AG09319 (cell line): ENCODE measurements at regions not wholly inside any gene's neighbourhood (a gene's known extent, or its start where the extent isn't known, plus 50 kb on each side); places are given as distances from the start of the nearest gene placed in this dataset.
A peak's percentile ranks its signal among the peaks of the same experiment; 100 is the strongest.

ENCODE experiments used
- DNase-seq: peaks from one replicate; pipeline ENCODE4 v3.0.0-alpha.2; 2010; ENCODE audit warnings: low read depth; ENCODE audit errors: extremely low read depth
- TF ChIP-seq, protein P1 (sequence below): IDR thresholded peaks from 2 replicates; pipeline ENCODE4 v1.5.1; 2011; ENCODE audit warnings: low read depth, mild to moderate bottlenecking, inconsistent platforms, low read length, moderate library complexity

DNA sequence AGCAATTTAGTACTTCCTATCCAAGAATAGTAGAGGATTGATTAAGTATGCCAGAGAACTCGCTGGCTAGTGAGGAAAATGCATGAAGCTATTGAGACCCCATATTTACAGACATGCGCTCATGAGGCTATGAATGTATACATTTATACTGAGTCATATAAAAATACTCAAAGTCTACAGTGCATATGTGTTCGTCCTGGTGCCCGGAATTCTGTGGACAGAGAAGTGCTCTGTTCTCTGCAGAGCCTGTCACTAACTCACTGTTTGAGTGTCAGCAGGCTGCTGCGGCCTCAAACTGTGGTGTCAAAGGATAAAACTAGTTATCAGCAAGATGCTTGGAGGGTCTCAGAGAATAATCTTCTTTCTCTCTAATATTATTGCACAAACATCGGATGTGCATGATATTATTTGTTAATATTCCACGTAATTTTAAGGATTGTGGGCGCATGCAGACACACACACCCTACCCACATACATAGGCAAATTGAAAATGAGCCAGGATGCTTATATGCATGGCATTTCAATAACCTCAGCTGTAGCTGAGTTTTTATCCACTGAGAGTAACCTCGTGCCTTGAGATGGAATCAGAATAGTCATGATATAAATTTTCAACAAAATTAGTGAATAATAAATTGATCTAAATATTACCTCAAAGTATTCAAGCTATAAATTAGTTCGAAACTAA lies 50.0 kb upstream of the TSC22D2 start:
- TF ChIP-seq, protein P1, sequence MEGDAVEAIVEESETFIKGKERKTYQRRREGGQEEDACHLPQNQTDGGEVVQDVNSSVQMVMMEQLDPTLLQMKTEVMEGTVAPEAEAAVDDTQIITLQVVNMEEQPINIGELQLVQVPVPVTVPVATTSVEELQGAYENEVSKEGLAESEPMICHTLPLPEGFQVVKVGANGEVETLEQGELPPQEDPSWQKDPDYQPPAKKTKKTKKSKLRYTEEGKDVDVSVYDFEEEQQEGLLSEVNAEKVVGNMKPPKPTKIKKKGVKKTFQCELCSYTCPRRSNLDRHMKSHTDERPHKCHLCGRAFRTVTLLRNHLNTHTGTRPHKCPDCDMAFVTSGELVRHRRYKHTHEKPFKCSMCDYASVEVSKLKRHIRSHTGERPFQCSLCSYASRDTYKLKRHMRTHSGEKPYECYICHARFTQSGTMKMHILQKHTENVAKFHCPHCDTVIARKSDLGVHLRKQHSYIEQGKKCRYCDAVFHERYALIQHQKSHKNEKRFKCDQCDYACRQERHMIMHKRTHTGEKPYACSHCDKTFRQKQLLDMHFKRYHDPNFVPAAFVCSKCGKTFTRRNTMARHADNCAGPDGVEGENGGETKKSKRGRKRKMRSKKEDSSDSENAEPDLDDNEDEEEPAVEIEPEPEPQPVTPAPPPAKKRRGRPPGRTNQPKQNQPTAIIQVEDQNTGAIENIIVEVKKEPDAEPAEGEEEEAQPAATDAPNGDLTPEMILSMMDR: no peak
- DNase-seq: no peak

DNA sequence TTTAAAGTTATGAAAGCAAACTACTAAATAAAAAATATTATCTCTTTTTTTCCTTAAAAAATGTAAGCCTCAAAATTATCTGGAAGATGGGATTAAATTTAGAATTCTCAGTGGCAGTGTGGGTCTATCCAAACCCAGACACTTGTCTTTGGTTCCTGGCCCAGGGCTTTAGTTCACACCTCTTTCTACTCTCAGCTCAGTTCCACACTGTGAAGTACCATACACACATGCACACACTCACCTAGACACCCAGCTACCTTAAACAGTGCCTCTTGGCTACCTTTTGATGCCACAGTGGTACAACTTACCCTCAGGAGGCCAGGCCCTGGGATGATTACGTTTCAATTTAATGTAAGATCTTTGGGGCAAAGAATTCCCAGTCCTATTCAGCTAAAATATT lies 51.0 kb upstream of the TSC22D2 start:
- TF ChIP-seq, protein P1: no peak
- DNase-seq: no peak

DNA sequence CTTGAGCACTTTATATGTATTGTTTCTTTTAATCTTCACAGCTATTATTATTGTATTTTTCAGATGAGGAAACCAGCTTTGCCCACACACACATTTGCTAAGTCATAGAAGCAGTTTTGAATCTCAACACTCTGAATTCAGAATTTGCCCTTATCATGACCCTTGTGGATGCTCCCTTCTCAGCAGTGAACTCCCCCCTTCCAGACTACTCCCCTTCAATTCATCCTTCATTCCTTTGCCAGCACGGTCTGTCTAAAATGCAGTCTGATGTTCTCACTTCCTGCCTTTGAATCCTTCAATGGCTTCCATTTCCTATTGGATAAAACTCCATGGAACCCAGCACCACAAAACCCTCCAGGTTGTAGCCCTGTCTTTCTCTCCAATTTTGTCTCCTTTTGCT lies 52.5 kb upstream of the TSC22D2 start:
- TF ChIP-seq, protein P1: no peak

DNA sequence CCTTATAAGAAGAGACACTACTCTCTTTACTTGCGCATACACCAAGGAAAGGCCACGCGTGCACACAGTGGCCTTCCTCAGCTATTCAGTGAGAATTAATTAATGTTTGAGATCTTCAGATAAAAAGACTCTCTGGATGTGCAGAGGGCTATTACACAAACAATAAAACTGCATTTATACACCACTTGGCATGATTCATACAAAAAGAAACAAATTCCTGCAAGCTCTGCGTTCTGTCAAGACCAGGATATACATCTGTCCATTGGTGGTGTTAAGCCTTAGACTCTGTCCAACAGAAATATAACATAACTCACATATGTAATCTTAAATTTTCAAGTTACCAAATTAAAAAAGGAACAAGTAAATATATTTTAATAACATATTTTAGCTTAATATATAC lies 55.2 kb upstream of the TSC22D2 start:
- no peak for DNase-seq
- TF ChIP-seq, protein P1: no peak

More for the DNA sequence above, 52.5 kb upstream of the TSC22D2 start:
- DNase-seq: no peak

DNA sequence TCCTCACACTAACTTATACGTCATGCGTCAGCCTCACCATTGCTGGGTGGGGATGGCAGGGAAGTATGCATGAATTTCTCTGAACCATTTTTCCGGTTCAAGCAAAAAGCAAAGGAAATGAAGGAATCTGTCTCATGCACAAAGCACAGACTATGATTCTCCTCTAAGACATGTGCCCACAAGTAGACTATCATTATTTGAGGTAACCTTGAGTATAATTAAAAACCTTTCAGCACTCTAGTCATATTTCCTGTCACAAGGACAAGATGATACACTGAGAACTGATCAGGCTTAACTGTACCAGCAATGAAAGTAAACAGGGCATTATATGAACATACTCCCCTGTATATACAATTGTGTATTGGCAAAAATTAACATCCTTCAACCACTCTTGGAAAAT lies 56.7 kb upstream of the TSC22D2 start:
- DNase-seq: no peak
- TF ChIP-seq, protein P1: no peak

DNA sequence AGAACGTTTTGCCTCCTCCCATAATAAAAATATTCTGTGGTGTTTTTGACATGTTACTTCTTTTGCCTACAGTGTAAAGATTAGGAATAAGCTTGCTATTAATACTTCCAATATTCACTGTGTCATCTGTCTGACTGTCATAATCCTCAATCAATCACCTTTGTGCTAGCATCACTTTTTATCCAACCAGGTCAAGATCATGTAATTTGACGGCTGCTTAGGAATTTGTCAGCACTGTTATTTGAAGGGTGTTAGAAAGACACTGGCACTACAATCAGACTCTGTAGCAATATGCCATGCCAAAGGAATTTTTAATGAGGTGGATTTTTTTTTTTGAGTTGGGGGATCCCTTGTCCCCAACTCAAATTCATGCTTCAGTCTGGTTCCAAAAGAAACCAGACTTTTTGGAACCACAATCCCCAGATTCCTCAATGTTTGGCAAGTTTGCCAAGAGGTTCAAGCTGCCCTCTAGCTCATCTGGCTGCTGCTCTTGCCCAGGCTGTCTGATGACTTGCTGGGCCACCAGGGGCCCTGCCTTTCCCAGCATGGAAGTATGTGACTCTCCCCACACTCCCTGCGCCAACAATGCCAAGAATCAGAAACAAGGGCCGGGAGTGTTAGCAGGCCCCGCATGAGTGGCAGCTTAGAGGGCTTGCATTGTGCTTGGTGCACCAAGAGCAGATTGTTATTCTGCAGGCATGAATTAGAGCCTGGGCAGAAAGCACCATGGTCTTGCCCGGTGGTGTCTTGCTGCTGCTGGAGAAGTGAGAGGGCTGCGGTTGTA lies 58.6 kb upstream of the TSC22D2 start:
- TF ChIP-seq, protein P1: no peak
- DNase-seq: no peak

DNA sequence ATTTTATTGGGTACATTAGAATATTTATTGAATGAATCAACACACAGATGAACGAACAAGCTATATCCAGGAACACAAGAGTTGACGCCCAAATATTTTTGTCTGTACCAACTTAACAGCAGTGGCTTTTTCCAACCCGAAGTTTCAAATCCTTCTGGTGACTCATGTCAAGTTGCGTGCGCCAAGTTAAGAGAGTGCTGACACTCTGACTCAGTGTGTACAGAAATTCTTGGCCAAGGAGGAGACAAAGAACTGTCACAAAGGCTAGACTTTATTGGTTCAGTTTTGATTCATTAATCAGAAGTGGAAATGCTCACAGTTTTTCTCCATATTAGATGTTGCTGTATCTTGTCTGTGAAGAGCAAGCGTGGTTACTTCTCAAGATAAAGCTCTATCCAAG lies 59.6 kb upstream of the TSC22D2 start:
- DNase-seq: peak; percentile 39
- TF ChIP-seq, protein P1: no peak
